ENCODE measurements at regions not wholly inside any gene's neighbourhood (a gene's known extent, or its start where the extent isn't known, plus 50 kb on each side); places are given as distances from the start of the nearest gene placed in this dataset.

- H3K9me3 ChIP-seq (ENCODE audit: low read depth) = no peaks in the 10 kb centered on the region
- DNase-seq (ENCODE audit: low read depth in 1 of 2, low spot score in 1 of 2) = no peak
These were observed 186.6 kb upstream of the NSMCE3 start for GRCh38 chr15:29456255-29456654.

GRCh38 chr15:29455530-29455929, 185.9 kb upstream of the NSMCE3 start:
- H3K4me3 ChIP-seq = no peak overlapping the region
- no peaks in the 10 kb centered on the region for H3K9me3 ChIP-seq (ENCODE audit: low read depth)
- H3K4me1 ChIP-seq (ENCODE audit: low read depth) = no peaks in the 10 kb centered on the region
- TF ChIP-seq CTCF (IDR thresholded peaks at IDR 0.05; ENCODE audit: low read depth, low read length) = no peak
- no peaks in the 10 kb centered on the region for H3K27me3 ChIP-seq
- no peak for DNase-seq (ENCODE audit: low read depth in 1 of 2, low spot score in 1 of 2)
- H3K36me3 ChIP-seq = no peaks in the 10 kb centered on the region
- H3K27ac ChIP-seq = no peak overlapping the region

More at GRCh38 chr15:29456255-29456654, 186.6 kb upstream of the NSMCE3 start:
- H3K4me1 ChIP-seq (ENCODE audit: low read depth) = no peaks in the 10 kb centered on the region
- TF ChIP-seq CTCF (IDR thresholded peaks at IDR 0.05; ENCODE audit: low read depth, low read length) = no peak
- H3K27ac ChIP-seq = no peak overlapping the region
- H3K4me3 ChIP-seq = no peak overlapping the region
- no peaks in the 10 kb centered on the region for H3K36me3 ChIP-seq
- H3K27me3 ChIP-seq = no peaks in the 10 kb centered on the region

- no peaks in the 10 kb centered on the region for H3K4me1 ChIP-seq (ENCODE audit: low read depth)
- no peaks in the 10 kb centered on the region for H3K36me3 ChIP-seq
- no peak for TF ChIP-seq CTCF (IDR thresholded peaks at IDR 0.05; ENCODE audit: low read depth, low read length)
- H3K27me3 ChIP-seq = no peaks in the 10 kb centered on the region
- H3K27ac ChIP-seq = no peak overlapping the region
- no peak overlapping the region for H3K4me3 ChIP-seq
- no peak for DNase-seq (ENCODE audit: low read depth in 1 of 2, low spot score in 1 of 2)
- no peaks in the 10 kb centered on the region for H3K9me3 ChIP-seq (ENCODE audit: low read depth)
These were observed 185.4 kb upstream of the NSMCE3 start for GRCh38 chr15:29455055-29455454.

GRCh38 chr15:29454506-29454905, 184.9 kb upstream of the NSMCE3 start:
- no peaks in the 10 kb centered on the region for H3K36me3 ChIP-seq
- H3K4me1 ChIP-seq (ENCODE audit: low read depth) = no peaks in the 10 kb centered on the region
- no peak overlapping the region for H3K27ac ChIP-seq
- no peak for TF ChIP-seq CTCF (IDR thresholded peaks at IDR 0.05; ENCODE audit: low read depth, low read length)
- H3K27me3 ChIP-seq = no peaks in the 10 kb centered on the region
- no peak overlapping the region for H3K4me3 ChIP-seq
- no peaks in the 10 kb centered on the region for H3K9me3 ChIP-seq (ENCODE audit: low read depth)
- no peak for DNase-seq (ENCODE audit: low read depth in 1 of 2, low spot score in 1 of 2)

GRCh38 chr15:29452881-29453731, 183.5 kb upstream of the NSMCE3 start:
- H3K27me3 ChIP-seq = no peaks in the 10 kb centered on the region
- no peaks in the 10 kb centered on the region for H3K36me3 ChIP-seq
- DNase-seq (ENCODE audit: low read depth in 1 of 2, low spot score in 1 of 2) = peak; percentile 3 to 5
- no peak overlapping the region for H3K27ac ChIP-seq
- no peak overlapping the region for H3K4me3 ChIP-seq
- TF ChIP-seq CTCF (IDR thresholded peaks at IDR 0.05; ENCODE audit: low read depth, low read length) = no peak
- no peaks in the 10 kb centered on the region for H3K4me1 ChIP-seq (ENCODE audit: low read depth)
- H3K9me3 ChIP-seq (ENCODE audit: low read depth) = no peaks in the 10 kb centered on the region

All from cardiac muscle cell (in vitro differentiated cells and primary cell).